ENCODE measurements at regions not wholly inside any gene's neighbourhood (a gene's known extent, or its start where the extent isn't known, plus 50 kb on each side); places are given as distances from the start of the nearest gene placed in this dataset.

- no peak for DNase-seq
- no peaks in the 10 kb centered on the region for H3K27me3 ChIP-seq (ENCODE audit: insufficient read depth, low read length, poor library complexity)
Observed at GRCh38 chr2:199692489-199692888, 158.5 kb downstream of the FTCDNL1 start.

GRCh38 chr2:199690225-199690624 is 160.8 kb downstream of the FTCDNL1 start:
- no peak for DNase-seq
- H3K4me1 ChIP-seq (ENCODE audit: insufficient read depth, low read length): no peaks in the 10 kb centered on the region

More at GRCh38 chr2:199692489-199692888, 158.5 kb downstream of the FTCDNL1 start:
- TF ChIP-seq CTCF (IDR thresholded peaks at IDR 0.05; ENCODE audit: borderline replicate concordance, extremely low read depth, low read length, poor library complexity, severe bottlenecking) (no peak), EZH2 (IDR thresholded peaks at IDR 0.05; ENCODE audit: borderline replicate concordance, low read depth, low read length, severe bottlenecking) (no peak)
- Histone ChIP-seq H3K4me2 (ENCODE audit: insufficient read depth, low read length) (no peak overlapping the region), H3K27ac (ENCODE audit: low read length) (no peak overlapping the region), H3K36me3 (ENCODE audit: insufficient read depth, low read length) (no peaks in the 10 kb centered on the region), H3K9me3 (ENCODE audit: insufficient read depth, low read length, severe bottlenecking) (no peaks in the 10 kb centered on the region), H3K4me1 (ENCODE audit: insufficient read depth, low read length) (no peaks in the 10 kb centered on the region), H4K20me1 (ENCODE audit: insufficient read depth, low read length) (no peaks in the 10 kb centered on the region), H3K9ac (ENCODE audit: low read depth, low read length) (no peak overlapping the region), H3K4me3 (ENCODE audit: low read depth in 1 of 2, low read length in 2 of 2) (no peak overlapping the region), H3K79me2 (ENCODE audit: insufficient read depth, low read length) (no peaks in the 10 kb centered on the region), H2AFZ (ENCODE audit: low read depth, low read length) (no peak overlapping the region)
- ATAC-seq (ENCODE audit: insufficient read depth, low read depth): no peak

GRCh38 chr2:199685669-199686068 is 165.3 kb downstream of the FTCDNL1 start:
- Histone ChIP-seq H3K27ac (ENCODE audit: low read length) (no peak overlapping the region), H3K27me3 (ENCODE audit: insufficient read depth, low read length, poor library complexity) (no peaks in the 10 kb centered on the region), H3K9ac (ENCODE audit: low read depth, low read length) (no peak overlapping the region), H2AFZ (ENCODE audit: low read depth, low read length) (no peak overlapping the region), H3K9me3 (ENCODE audit: insufficient read depth, low read length, severe bottlenecking) (no peaks in the 10 kb centered on the region), H3K4me1 (ENCODE audit: insufficient read depth, low read length) (no peaks in the 10 kb centered on the region), H3K4me3 (ENCODE audit: low read depth in 1 of 2, low read length in 2 of 2) (no peak overlapping the region), H3K36me3 (ENCODE audit: insufficient read depth, low read length) (no peaks in the 10 kb centered on the region), H4K20me1 (ENCODE audit: insufficient read depth, low read length) (no peaks in the 10 kb centered on the region), H3K4me2 (ENCODE audit: insufficient read depth, low read length) (no peak overlapping the region), H3K79me2 (ENCODE audit: insufficient read depth, low read length) (no peaks in the 10 kb centered on the region)
- no peak for DNase-seq
- TF ChIP-seq CTCF (IDR thresholded peaks at IDR 0.05; ENCODE audit: borderline replicate concordance, extremely low read depth, low read length, poor library complexity, severe bottlenecking) (no peak), EZH2 (IDR thresholded peaks at IDR 0.05; ENCODE audit: borderline replicate concordance, low read depth, low read length, severe bottlenecking) (no peak)
- peak; percentile 78 for ATAC-seq (ENCODE audit: insufficient read depth, low read depth)

More at GRCh38 chr2:199690225-199690624, 160.8 kb downstream of the FTCDNL1 start:
- Histone ChIP-seq H4K20me1 (ENCODE audit: insufficient read depth, low read length) (no peaks in the 10 kb centered on the region), H3K9me3 (ENCODE audit: insufficient read depth, low read length, severe bottlenecking) (no peaks in the 10 kb centered on the region), H3K4me2 (ENCODE audit: insufficient read depth, low read length) (no peak overlapping the region), H2AFZ (ENCODE audit: low read depth, low read length) (no peak overlapping the region), H3K4me3 (ENCODE audit: low read depth in 1 of 2, low read length in 2 of 2) (no peak overlapping the region), H3K27me3 (ENCODE audit: insufficient read depth, low read length, poor library complexity) (no peaks in the 10 kb centered on the region), H3K36me3 (ENCODE audit: insufficient read depth, low read length) (no peaks in the 10 kb centered on the region), H3K27ac (ENCODE audit: low read length) (no peak overlapping the region), H3K9ac (ENCODE audit: low read depth, low read length) (no peak overlapping the region), H3K79me2 (ENCODE audit: insufficient read depth, low read length) (no peaks in the 10 kb centered on the region)
- no peak for ATAC-seq (ENCODE audit: insufficient read depth, low read depth)
- TF ChIP-seq EZH2 (IDR thresholded peaks at IDR 0.05; ENCODE audit: borderline replicate concordance, low read depth, low read length, severe bottlenecking) (no peak), CTCF (IDR thresholded peaks at IDR 0.05; ENCODE audit: borderline replicate concordance, extremely low read depth, low read length, poor library complexity, severe bottlenecking) (no peak)

- Histone ChIP-seq H3K79me2 (ENCODE audit: insufficient read depth, low read length) (no peaks in the 10 kb centered on the region), H3K4me1 (ENCODE audit: insufficient read depth, low read length) (no peaks in the 10 kb centered on the region), H3K9ac (ENCODE audit: low read depth, low read length) (no peak overlapping the region), H3K27me3 (ENCODE audit: insufficient read depth, low read length, poor library complexity) (no peaks in the 10 kb centered on the region), H3K27ac (ENCODE audit: low read length) (no peak overlapping the region), H3K4me2 (ENCODE audit: insufficient read depth, low read length) (no peak overlapping the region), H4K20me1 (ENCODE audit: insufficient read depth, low read length) (no peaks in the 10 kb centered on the region), H2AFZ (ENCODE audit: low read depth, low read length) (no peak overlapping the region), H3K4me3 (ENCODE audit: low read depth in 1 of 2, low read length in 2 of 2) (no peak overlapping the region), H3K9me3 (ENCODE audit: insufficient read depth, low read length, severe bottlenecking) (no peaks in the 10 kb centered on the region), H3K36me3 (ENCODE audit: insufficient read depth, low read length) (no peaks in the 10 kb centered on the region)
- TF ChIP-seq CTCF (IDR thresholded peaks at IDR 0.05; ENCODE audit: borderline replicate concordance, extremely low read depth, low read length, poor library complexity, severe bottlenecking): no peak
- no peak for TF ChIP-seq EZH2 (IDR thresholded peaks at IDR 0.05; ENCODE audit: borderline replicate concordance, low read depth, low read length, severe bottlenecking)
- no peak for ATAC-seq (ENCODE audit: insufficient read depth, low read depth)
- no peak for DNase-seq
Observed at GRCh38 chr2:199684832-199685231, 166.2 kb downstream of the FTCDNL1 start.
